WTC11 (cell line): ENCODE measurements at regions not wholly inside any gene's neighbourhood (a gene's known extent, or its start where the extent isn't known, plus 50 kb on each side); places are given as distances from the start of the nearest gene placed in this dataset.

Source experiments
- EMX1 ChIP-seq: fragments of 250-450 bp; sonication (Bioruptor Pico); IDR thresholded peaks from 2 replicates; pipeline ENCODE4 v1.8.0; 2021; ENCODE audit warnings: mild to moderate bottlenecking
- ETV6 ChIP-seq: sonication (generic); formaldehyde crosslinking; IDR thresholded peaks from 2 replicates; pipeline ENCODE4 v1.8.1; 2022; ENCODE audit warnings: mild to moderate bottlenecking, missing genetic modification reagents
- SP1 ChIP-seq: sonication (generic); formaldehyde crosslinking; conservative IDR thresholded peaks from 2 replicates; pipeline ENCODE4 v1.8.1; 2022; ENCODE audit warnings: missing genetic modification reagents
- ZNF219 ChIP-seq: sonication (generic); formaldehyde crosslinking; IDR thresholded peaks from 2 replicates; pipeline ENCODE4 v1.8.0; 2023; ENCODE audit warnings: missing genetic modification reagents, mild to moderate bottlenecking, borderline replicate concordance
- ZNF263 ChIP-seq: sonication (generic); formaldehyde crosslinking; IDR thresholded peaks from 2 replicates; pipeline ENCODE4 v1.8.1; 2022; ENCODE audit warnings: low read depth, mild to moderate bottlenecking, moderate library complexity, missing genetic modification reagents
- ZNF423 ChIP-seq: fragments of 250-450 bp; sonication (Bioruptor Pico); IDR thresholded peaks from 2 replicates; pipeline ENCODE4 v2.1.2; 2022; ENCODE audit warnings: mild to moderate bottlenecking, moderate library complexity
- TF ChIP-seq, protein P1 (sequence below): fragments of 200-600 bp; IDR thresholded peaks from 2 replicates; pipeline ENCODE4 v1.8.0; 2022; ENCODE audit warnings: antibody characterized with exemption
- TF ChIP-seq, protein P2 (sequence below): sonication (generic); formaldehyde crosslinking; IDR thresholded peaks from 2 replicates; pipeline ENCODE4 v1.8.1; 2023; ENCODE audit warnings: mild to moderate bottlenecking, missing genetic modification reagents
- TF ChIP-seq, protein P3 (sequence below): fragments of 250-450 bp; sonication (Bioruptor Pico); IDR thresholded peaks from 2 replicates; pipeline ENCODE4 v1.9.0; 2021; ENCODE audit warnings: mild to moderate bottlenecking
- TF ChIP-seq, protein P4 (sequence below): sonication (generic); formaldehyde crosslinking; IDR thresholded peaks from 2 replicates; pipeline ENCODE4 v1.8.1; 2022; ENCODE audit warnings: missing genetic modification reagents, borderline replicate concordance

DNA sequence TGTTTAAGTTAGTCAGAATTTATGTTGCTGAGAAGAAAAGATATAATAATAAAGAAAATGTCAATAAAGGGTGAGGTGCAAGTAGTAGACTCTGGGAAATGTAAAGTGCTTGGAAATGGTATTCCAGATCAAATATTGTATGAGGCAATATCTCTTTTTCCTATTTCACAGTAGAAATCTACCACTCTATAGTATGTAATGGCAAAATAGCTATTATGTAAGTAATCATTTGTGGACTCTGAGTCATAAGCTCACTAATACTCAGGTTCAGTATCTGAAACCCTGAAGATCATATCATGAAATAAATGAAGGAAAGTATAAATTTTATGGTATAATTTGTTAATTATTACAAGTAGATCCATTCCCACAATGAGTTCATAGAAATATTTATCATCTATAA, 322.1 kb downstream of the PYDC2 start:
- TF ChIP-seq, protein P1, sequence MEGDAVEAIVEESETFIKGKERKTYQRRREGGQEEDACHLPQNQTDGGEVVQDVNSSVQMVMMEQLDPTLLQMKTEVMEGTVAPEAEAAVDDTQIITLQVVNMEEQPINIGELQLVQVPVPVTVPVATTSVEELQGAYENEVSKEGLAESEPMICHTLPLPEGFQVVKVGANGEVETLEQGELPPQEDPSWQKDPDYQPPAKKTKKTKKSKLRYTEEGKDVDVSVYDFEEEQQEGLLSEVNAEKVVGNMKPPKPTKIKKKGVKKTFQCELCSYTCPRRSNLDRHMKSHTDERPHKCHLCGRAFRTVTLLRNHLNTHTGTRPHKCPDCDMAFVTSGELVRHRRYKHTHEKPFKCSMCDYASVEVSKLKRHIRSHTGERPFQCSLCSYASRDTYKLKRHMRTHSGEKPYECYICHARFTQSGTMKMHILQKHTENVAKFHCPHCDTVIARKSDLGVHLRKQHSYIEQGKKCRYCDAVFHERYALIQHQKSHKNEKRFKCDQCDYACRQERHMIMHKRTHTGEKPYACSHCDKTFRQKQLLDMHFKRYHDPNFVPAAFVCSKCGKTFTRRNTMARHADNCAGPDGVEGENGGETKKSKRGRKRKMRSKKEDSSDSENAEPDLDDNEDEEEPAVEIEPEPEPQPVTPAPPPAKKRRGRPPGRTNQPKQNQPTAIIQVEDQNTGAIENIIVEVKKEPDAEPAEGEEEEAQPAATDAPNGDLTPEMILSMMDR, result no peak
- TF ChIP-seq ZNF219 (CRISPR knock-in tag) (no peak), ETV6 (CRISPR knock-in tag) (no peak), SP1 (no peak), ZNF423 (CRISPR knock-in tag) (no peak), EMX1 (CRISPR knock-in tag) (no peak), ZNF263 (CRISPR knock-in tag) (no peak)
- TF ChIP-seq, protein P2, sequence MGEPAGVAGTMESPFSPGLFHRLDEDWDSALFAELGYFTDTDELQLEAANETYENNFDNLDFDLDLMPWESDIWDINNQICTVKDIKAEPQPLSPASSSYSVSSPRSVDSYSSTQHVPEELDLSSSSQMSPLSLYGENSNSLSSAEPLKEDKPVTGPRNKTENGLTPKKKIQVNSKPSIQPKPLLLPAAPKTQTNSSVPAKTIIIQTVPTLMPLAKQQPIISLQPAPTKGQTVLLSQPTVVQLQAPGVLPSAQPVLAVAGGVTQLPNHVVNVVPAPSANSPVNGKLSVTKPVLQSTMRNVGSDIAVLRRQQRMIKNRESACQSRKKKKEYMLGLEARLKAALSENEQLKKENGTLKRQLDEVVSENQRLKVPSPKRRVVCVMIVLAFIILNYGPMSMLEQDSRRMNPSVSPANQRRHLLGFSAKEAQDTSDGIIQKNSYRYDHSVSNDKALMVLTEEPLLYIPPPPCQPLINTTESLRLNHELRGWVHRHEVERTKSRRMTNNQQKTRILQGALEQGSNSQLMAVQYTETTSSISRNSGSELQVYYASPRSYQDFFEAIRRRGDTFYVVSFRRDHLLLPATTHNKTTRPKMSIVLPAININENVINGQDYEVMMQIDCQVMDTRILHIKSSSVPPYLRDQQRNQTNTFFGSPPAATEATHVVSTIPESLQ (CRISPR knock-in tag), result no peak
- TF ChIP-seq, protein P3, sequence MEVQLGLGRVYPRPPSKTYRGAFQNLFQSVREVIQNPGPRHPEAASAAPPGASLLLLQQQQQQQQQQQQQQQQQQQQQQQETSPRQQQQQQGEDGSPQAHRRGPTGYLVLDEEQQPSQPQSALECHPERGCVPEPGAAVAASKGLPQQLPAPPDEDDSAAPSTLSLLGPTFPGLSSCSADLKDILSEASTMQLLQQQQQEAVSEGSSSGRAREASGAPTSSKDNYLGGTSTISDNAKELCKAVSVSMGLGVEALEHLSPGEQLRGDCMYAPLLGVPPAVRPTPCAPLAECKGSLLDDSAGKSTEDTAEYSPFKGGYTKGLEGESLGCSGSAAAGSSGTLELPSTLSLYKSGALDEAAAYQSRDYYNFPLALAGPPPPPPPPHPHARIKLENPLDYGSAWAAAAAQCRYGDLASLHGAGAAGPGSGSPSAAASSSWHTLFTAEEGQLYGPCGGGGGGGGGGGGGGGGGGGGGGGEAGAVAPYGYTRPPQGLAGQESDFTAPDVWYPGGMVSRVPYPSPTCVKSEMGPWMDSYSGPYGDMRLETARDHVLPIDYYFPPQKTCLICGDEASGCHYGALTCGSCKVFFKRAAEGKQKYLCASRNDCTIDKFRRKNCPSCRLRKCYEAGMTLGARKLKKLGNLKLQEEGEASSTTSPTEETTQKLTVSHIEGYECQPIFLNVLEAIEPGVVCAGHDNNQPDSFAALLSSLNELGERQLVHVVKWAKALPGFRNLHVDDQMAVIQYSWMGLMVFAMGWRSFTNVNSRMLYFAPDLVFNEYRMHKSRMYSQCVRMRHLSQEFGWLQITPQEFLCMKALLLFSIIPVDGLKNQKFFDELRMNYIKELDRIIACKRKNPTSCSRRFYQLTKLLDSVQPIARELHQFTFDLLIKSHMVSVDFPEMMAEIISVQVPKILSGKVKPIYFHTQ (CRISPR knock-in tag), result no peak
- TF ChIP-seq, protein P4, sequence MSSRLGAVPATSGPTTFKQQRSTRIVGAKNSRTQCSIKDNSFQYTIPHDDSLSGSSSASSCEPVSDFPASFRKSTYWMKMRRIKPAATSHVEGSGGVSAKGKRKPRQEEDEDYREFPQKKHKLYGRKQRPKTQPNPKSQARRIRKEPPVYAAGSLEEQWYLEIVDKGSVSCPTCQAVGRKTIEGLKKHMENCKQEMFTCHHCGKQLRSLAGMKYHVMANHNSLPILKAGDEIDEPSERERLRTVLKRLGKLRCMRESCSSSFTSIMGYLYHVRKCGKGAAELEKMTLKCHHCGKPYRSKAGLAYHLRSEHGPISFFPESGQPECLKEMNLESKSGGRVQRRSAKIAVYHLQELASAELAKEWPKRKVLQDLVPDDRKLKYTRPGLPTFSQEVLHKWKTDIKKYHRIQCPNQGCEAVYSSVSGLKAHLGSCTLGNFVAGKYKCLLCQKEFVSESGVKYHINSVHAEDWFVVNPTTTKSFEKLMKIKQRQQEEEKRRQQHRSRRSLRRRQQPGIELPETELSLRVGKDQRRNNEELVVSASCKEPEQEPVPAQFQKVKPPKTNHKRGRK (CRISPR knock-in tag), result no peak
